ENCODE measurements at regions not wholly inside any gene's neighbourhood (a gene's known extent, or its start where the extent isn't known, plus 50 kb on each side); places are given as distances from the start of the nearest gene placed in this dataset.
"Not testable (repeated sequence)": the region's sequence is repeated elsewhere in the genome, so short reads cannot be mapped to it uniquely, and the experiment has no call there.

DNA sequence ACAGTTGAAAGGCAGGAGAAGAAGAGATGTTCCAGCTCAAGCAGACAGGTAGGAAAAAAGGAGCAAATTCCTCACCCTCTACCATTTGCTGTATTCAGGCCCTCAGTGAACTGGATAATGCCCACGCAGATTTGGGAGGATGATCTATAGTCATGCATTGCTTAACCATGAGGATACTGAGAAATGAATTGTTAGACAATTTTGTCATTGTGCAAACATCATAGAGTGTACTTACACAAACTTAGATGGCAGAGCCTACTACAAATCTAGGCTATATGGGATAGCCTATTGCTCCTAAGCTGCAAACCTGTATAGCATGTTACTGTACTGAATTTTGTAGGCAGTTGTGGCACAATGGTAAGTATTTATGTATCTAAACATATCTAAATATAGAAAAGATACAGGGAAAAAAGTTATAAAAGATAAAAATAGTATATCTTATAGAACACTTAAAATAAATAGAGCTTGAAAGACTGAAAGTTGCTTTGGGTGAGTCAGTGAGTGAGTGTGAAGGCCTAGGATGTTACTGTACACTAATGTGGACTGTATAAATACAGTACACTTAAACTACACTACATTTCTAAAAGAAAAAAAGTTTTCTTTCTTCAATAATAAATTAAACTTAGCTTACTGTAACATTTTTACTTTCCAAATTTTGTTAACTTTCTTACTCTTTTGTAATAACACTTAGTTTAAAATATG lies 672.3 kb downstream of the UTRN start:
- no peak for DNase-seq (ENCODE audit: low spot score)
- TF ChIP-seq, protein P1, sequence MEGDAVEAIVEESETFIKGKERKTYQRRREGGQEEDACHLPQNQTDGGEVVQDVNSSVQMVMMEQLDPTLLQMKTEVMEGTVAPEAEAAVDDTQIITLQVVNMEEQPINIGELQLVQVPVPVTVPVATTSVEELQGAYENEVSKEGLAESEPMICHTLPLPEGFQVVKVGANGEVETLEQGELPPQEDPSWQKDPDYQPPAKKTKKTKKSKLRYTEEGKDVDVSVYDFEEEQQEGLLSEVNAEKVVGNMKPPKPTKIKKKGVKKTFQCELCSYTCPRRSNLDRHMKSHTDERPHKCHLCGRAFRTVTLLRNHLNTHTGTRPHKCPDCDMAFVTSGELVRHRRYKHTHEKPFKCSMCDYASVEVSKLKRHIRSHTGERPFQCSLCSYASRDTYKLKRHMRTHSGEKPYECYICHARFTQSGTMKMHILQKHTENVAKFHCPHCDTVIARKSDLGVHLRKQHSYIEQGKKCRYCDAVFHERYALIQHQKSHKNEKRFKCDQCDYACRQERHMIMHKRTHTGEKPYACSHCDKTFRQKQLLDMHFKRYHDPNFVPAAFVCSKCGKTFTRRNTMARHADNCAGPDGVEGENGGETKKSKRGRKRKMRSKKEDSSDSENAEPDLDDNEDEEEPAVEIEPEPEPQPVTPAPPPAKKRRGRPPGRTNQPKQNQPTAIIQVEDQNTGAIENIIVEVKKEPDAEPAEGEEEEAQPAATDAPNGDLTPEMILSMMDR (IDR thresholded peaks at IDR 0.05; ENCODE audit: extremely low read depth, missing control alignments), result no peak

DNA sequence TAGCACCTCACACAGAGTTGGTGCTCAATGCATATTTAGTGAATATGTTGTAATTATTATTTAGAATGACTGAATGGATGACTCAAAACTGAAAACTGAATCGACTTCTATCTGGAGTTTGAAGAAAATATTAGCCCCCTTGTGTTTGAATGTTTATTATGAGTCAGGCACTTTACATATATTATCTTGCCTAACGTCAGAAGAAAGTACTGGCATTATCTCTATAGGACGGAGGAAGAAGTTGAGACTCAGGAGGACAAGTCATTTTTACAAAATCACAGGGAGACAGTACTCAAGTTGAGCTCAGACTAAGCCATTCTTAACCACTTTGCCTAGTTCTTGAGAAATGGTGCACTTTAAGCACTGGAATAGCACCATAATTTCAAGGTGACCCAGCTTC lies 684.0 kb downstream of the UTRN start:
- TF ChIP-seq, protein P1 (IDR thresholded peaks at IDR 0.05; ENCODE audit: extremely low read depth, missing control alignments), result no peak
- DNase-seq (ENCODE audit: low spot score), result no peak

DNA sequence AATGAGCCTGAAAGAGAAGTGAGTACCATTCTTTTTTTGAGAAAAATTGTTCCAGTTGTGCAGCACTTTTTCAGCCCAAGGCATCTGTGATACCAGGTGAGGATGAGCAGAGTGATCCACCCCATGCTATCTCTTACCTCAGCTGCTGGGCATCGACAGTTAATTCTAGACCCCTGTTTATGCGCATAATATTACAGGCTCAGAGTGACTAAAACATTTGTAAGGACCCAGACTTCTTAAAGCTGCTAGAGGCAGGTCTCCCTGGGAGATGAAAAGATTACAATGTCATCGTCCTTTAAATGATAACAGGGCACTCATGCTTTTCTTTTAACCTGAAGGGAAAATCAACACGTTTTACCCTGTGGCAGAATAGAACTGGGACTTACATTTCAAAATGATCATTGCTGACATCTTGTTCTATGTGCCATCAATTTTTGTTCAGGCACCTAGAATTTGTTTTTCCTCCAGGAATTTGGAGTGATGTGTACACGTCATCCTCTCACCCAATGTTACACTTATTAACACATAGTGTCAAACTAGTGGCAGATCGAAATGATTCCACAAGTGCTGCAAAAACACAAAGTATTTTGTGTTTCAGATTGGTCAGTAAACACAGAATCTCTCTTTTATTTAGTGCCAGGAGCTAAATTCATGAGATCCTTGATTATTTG lies 684.6 kb downstream of the UTRN start:
- DNase-seq (ENCODE audit: low spot score), result no peak

DNA sequence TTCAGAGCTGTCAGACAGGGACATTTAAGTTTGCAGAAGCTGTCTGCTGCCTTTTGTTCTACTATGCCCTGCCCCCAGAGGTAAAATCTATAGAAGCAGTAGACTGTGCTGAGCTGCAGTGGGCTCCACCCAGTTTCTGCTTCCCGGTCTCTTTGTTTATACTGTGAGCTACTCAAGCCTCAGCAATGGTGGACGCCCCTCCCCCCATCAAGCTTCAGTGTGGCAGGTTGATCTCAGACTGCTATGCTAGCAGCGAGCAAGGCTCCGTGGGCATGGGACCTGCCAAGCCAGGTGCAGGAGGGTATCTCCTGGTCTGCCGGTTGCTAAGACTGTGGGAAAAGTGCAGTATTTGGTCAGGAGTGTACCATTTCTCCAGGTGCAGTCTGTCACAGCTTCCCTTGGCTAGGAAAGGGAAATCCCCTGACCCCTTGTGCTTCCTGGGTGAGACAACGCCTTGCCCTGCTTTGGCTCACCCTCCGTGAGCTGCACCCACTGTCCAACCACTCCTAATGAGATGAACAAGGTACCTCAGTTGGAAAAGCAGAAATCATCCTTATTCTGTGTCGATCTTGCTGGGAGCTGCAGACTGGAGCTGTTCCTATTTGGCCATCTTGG lies 692.2 kb downstream of the UTRN start:
- not testable (repeated sequence) for DNase-seq (ENCODE audit: low spot score)

More for the DNA sequence above, 684.6 kb downstream of the UTRN start:
- TF ChIP-seq, protein P1 (IDR thresholded peaks at IDR 0.05; ENCODE audit: extremely low read depth, missing control alignments), result no peak

DNA sequence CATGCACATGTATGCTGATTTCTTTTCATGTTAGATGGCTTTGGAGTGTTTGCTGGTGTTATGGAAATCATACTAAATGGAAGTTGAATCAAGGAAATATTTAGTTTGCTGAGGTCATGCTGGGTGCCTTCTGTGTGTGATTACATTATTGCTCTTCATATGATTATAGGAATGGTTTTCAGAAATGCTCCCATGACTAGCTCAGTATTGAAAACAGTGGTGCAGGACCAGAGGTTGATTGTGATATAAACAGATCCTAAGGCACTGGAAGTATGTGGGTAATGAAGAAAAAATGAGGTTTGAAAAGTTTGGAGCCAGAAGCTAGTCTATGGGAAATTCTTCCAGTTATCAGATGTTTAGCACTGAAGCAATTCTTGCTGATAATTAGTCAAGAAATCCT lies 693.1 kb downstream of the UTRN start:
- TF ChIP-seq, protein P1 (IDR thresholded peaks at IDR 0.05; ENCODE audit: extremely low read depth, missing control alignments), result no peak
- DNase-seq (ENCODE audit: low spot score), result no peak

DNA sequence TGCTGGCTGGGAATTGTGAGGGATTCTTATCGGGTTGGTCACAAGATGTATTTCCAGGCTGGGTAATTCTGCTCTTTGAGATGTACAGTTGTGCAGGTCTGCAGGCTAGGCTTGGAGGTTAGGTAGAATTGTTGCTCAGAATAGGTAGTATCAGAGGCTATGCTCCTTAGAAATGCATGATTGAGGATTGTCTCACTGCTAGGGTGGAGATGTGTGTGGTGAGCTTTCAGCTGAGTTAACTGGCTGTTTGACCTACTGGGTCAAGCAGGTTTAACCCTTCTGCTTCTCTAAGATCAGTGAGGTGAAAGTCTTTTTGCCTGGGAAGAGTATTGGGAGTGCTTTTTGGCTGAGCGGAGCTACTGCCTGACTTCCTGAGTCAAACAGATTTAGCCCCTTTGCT lies 701.1 kb downstream of the UTRN start:
- DNase-seq (ENCODE audit: low spot score), result no peak
- TF ChIP-seq, protein P1 (IDR thresholded peaks at IDR 0.05; ENCODE audit: extremely low read depth, missing control alignments), result no peak

DNA sequence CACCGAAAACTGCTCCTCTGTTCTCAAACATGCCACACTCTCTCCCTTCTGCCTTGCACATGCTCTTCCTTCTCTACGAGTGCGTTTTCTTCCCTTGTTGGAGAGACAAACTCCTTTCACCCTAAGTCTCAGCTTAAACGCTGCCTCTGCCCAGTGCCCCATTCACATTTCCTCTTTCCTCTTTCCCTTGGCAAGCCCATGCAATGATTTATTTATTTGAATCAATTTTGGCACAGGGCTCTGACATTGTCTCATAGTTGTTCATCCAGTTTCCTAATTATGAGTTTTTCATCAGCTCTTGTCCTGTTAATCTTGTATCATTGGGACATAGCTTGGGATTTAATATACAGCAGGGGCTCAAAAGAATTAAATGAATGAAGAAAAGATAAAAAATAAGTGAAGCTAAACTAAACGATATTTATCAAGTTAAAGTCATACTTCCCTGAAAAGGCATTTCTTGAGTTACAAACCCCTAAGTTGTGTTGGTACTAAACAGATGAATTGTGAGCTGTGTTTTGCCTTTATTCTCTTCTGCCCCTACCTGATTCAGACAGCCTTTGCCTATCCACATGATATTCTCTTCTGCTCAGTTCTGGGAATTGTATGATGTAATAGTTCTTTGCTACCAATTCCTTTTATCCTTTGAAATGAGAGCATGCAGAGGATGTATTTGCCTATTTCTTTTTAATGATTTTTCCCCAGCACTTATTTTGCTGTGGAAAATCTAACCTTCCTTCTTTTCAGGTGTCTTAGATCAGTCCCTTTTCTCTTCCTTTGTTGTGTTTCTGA lies 704.4 kb downstream of the UTRN start:
- TF ChIP-seq, protein P1 (IDR thresholded peaks at IDR 0.05; ENCODE audit: extremely low read depth, missing control alignments), result no peak
- no peak for DNase-seq (ENCODE audit: low spot score)

Measured in GM20000 (cell line).